GM23338 (cell line): ENCODE measurements at regions not wholly inside any gene's neighbourhood (a gene's known extent, or its start where the extent isn't known, plus 50 kb on each side); places are given as distances from the start of the nearest gene placed in this dataset.

Experiments
- EZH2 ChIP-seq: fragments of 200-600 bp; sonication (generic); IDR thresholded peaks from one replicate; pipeline ENCODE4 v1.8.0; 2017; ENCODE audit warnings: antibody characterized with exemption, mild to moderate bottlenecking, low read depth; ENCODE audit not compliant: unreplicated experiment
- JUNB ChIP-seq: IDR thresholded peaks from one replicate; pipeline ENCODE4 v1.6.1; 2016; ENCODE audit warnings: antibody characterized with exemption; ENCODE audit not compliant: unreplicated experiment
- NANOG ChIP-seq: IDR thresholded peaks from 2 replicates; pipeline ENCODE4 v1.6.1; 2016; ENCODE audit warnings: antibody characterized with exemption, borderline replicate concordance
- POLR2AphosphoS5 ChIP-seq: IDR thresholded peaks from 2 replicates; pipeline ENCODE4 v1.6.1; 2016; ENCODE audit warnings: antibody characterized with exemption, low read depth
- STAT1 ChIP-seq: IDR thresholded peaks from one replicate; pipeline ENCODE4 v1.6.1; 2016; ENCODE audit warnings: antibody characterized with exemption; ENCODE audit not compliant: unreplicated experiment
- ZNF331 ChIP-seq: fragments of 250-450 bp; sonication (Bioruptor Pico); IDR thresholded peaks from 2 replicates; pipeline ENCODE4 v1.5.0; 2020; ENCODE audit warnings: low read depth, mild to moderate bottlenecking, moderate library complexity
- TF ChIP-seq, protein P1 (sequence below), 2 experiments: fragments of 200-600 bp in 1 of 2; sonication (generic) in 1 of 2; conservative IDR thresholded peaks; 2 replicates each; pipeline versions ENCODE4 v1.5.1 to v1.6.1; 2016 to 2017; ENCODE audit warnings: antibody characterized with exemption in 2 of 2, low read depth in 2 of 2, mild to moderate bottlenecking in 2 of 2, moderate library complexity in 1 of 2
- TF ChIP-seq, protein P2 (sequence below): IDR thresholded peaks from one replicate; pipeline ENCODE4 v1.6.1; 2018; ENCODE audit warnings: antibody characterized with exemption; ENCODE audit not compliant: unreplicated experiment

- TF ChIP-seq, protein P1, sequence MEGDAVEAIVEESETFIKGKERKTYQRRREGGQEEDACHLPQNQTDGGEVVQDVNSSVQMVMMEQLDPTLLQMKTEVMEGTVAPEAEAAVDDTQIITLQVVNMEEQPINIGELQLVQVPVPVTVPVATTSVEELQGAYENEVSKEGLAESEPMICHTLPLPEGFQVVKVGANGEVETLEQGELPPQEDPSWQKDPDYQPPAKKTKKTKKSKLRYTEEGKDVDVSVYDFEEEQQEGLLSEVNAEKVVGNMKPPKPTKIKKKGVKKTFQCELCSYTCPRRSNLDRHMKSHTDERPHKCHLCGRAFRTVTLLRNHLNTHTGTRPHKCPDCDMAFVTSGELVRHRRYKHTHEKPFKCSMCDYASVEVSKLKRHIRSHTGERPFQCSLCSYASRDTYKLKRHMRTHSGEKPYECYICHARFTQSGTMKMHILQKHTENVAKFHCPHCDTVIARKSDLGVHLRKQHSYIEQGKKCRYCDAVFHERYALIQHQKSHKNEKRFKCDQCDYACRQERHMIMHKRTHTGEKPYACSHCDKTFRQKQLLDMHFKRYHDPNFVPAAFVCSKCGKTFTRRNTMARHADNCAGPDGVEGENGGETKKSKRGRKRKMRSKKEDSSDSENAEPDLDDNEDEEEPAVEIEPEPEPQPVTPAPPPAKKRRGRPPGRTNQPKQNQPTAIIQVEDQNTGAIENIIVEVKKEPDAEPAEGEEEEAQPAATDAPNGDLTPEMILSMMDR (conservative IDR thresholded peaks at IDR 0.05; ENCODE audit: low read depth in 2 of 2), result no peak
- TF ChIP-seq JUNB, result no peak
- TF ChIP-seq EZH2, result no peak
- no peak for TF ChIP-seq POLR2AphosphoS5
- TF ChIP-seq, protein P2, sequence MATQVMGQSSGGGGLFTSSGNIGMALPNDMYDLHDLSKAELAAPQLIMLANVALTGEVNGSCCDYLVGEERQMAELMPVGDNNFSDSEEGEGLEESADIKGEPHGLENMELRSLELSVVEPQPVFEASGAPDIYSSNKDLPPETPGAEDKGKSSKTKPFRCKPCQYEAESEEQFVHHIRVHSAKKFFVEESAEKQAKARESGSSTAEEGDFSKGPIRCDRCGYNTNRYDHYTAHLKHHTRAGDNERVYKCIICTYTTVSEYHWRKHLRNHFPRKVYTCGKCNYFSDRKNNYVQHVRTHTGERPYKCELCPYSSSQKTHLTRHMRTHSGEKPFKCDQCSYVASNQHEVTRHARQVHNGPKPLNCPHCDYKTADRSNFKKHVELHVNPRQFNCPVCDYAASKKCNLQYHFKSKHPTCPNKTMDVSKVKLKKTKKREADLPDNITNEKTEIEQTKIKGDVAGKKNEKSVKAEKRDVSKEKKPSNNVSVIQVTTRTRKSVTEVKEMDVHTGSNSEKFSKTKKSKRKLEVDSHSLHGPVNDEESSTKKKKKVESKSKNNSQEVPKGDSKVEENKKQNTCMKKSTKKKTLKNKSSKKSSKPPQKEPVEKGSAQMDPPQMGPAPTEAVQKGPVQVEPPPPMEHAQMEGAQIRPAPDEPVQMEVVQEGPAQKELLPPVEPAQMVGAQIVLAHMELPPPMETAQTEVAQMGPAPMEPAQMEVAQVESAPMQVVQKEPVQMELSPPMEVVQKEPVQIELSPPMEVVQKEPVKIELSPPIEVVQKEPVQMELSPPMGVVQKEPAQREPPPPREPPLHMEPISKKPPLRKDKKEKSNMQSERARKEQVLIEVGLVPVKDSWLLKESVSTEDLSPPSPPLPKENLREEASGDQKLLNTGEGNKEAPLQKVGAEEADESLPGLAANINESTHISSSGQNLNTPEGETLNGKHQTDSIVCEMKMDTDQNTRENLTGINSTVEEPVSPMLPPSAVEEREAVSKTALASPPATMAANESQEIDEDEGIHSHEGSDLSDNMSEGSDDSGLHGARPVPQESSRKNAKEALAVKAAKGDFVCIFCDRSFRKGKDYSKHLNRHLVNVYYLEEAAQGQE, result no peak
- no peak for TF ChIP-seq STAT1
- no peak for TF ChIP-seq NANOG
- TF ChIP-seq ZNF331 (CRISPR knock-in tag), result no peak
These were observed 202.1 kb downstream of the ANKRD30B start for GRCh38 chr18:14949800-14950664.
